AG08395 (cell line): ENCODE measurements at regions not wholly inside any gene's neighbourhood (a gene's known extent, or its start where the extent isn't known, plus 50 kb on each side); places are given as distances from the start of the nearest gene placed in this dataset.
"Not testable (repeated sequence)": the region's sequence is repeated elsewhere in the genome, so short reads cannot be mapped to it uniquely, and the experiment has no call there.

ENCODE experiments used
- DNase-seq: peaks from one replicate; pipeline ENCODE4 v3.0.0; 2012; ENCODE audit warnings: mixed read lengths, low spot score

DNA sequence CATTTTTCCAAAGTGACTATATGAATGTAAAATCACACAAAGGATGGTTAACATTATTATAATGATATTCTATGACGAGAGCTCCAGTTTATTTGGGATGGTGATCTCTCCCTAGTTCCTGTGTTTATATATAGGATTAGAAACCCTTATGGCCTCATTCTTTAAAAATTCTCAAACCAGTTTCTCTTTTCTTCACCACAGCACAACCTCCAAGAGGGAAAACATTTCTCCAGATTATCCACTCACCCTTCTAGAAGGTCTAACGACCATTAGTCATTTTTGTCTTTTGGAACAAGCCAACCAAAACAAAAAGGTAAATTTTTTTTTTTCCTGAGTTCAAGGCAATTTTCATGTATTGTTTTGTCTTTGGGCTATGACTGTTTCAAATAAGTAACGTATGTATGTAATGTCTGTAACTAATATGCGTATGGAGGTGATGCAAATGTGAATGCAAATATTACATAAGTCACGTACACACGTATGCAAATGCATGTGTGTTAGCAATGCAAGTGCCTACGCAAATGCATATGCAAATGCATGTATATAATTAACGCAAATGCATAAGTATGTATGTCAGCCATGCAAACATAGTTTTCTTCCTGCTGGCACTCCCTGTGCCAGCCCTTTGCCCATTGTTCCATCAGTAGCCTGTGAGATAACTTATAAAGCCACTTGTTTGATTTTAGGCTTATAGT is 72.5 kb upstream of the MORC3 start:
- DNase-seq, result no peak

DNA sequence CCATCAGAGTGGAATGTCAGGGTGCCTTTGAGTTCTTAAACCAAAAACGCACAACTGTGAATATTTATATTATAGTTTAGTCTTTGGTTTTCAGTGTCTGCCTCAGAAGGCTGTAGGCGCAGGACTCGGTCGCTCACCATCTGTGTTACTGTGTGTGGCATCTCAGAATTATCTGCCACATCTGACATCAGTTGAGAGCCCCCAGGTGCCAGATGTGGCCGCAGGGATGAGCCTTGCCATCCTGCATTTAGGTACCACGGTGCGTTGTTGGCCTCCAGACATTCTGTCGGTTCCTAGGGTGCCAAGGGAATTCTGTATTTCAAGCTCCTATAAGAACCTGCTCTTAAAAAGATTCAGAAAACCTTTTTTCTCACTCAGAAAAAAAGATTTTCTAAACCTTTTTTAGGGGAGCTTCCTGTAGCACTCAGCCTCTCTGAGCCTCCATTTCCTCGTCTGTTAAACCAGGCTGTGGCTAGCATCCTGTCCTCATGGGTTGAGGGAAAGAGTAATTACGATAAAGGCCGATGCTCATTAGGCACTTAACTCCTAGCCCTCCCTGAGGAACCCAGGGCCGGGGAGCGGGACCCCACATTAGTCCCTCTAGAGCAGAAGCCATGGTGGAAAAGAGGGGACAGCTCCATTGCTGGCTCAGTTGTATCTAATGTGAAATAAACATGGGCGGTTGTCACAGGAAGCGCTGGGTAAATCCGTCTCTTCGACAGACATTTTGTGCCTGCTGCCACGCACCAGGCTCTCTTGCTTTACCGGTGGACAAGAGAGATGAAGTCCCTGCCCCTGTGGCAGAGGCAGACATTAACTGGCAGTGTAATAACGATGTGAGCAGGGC is 70.2 kb upstream of the MORC3 start:
- no peak for DNase-seq

DNA sequence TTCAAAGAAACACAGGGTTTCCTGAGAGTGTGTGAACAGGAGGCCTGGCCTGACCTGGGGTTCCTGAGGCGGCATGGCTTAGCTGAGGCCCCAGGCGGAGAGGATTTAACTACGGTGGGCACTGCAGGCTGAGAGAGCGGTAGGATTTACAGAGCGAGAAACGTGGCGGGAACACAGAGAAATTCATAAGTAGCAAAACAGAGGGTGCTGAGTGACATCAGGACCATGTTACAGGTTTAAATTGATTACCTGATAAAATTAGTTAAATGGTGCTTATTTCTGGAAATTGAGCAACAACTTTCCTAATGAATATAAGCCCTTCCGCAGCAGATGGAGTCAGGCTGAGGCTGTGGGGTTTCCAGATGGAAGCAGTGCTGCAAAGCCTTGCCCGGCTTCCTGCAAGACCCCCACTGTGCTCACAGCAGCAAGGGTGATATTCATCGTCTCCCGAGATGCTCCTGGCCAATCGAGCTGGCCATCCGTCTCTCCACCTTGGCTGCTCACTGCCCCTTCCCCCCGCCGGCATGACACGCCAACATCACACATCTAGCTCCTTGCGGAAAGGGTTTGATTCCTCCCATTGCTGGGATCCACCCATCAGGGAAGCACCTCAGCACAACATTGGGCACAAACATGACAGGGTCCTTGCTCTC is 69.4 kb upstream of the MORC3 start:
- DNase-seq, result no peak

DNA sequence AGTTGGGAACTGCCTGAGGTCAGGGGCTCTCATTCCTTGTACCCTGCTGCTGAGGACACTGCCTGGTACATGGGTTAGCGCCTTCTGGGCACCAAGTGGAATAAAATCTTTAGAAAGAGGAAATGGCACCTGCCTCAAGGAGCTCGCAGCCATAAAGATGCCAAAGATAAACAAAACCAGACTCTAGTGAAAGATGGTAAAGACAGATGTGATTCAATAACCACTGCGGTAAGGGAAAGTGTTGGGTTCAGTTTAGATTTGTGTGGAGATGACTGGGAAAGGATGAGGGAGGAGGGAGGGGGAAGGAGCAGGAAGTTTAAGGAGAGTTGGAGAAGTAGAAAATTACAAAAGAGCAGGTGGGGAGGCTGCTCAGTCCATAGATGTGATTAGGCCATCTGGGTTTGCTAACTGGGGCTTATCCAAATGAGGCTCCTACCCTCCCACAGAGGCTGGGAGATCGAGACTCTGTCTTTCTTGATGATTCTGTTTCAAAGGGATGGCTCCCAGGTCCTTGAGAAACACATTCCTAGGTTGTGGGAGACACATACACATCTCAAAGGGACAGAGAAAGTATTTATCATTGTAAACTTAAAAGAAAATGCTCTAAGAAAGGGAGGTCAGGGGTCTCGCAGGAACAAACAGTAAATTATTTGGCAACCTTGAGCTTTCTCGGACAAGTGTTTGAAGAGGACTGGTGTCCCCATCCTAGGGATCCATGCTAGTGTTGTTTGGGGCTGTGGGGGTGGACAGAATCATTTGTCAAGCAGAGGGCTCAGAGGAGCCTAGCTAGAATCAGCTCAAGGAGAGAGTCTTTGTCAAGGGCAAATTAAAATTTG is 65.7 kb upstream of the MORC3 start:
- no peak for DNase-seq

DNA sequence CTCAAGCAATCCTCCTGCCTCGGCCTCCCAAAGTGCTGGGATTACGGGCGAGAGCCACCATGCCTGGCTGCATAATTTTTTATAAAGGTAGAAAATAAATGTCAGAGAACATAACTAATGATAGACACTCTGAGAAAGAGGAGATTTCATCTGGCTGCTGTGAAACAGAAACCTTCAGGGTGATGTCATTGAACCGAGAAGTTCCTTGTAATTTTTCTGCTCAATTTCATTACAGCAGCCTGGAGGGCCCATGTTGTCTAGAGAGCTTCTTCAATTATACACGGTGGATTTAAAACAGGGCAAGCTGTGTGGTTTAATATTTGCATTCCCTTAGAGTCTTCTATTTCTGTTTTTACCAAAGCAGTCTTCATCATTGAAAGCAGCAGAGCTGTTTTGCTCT is 64.3 kb upstream of the MORC3 start:
- no peak for DNase-seq

DNA sequence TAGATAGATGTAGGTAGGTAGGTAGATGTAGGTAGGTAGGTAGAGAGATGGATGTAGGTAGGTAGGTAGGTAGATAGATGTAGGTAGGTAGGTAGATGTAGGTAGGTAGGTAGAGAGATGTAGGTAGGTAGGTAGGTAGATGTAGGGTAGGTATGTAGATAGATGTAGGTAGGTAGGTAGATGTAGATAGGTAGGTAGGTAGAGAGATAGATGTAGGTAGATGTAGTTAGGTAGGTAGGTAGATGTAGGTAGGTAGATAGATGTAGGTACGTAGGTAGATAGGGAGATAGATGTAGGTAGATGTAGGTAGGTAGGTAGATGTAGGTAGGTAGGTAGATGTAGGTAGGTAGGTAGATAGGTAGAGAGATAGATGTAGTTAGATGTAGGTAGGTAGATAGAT is 62.3 kb upstream of the MORC3 start:
- DNase-seq, result no peak

DNA sequence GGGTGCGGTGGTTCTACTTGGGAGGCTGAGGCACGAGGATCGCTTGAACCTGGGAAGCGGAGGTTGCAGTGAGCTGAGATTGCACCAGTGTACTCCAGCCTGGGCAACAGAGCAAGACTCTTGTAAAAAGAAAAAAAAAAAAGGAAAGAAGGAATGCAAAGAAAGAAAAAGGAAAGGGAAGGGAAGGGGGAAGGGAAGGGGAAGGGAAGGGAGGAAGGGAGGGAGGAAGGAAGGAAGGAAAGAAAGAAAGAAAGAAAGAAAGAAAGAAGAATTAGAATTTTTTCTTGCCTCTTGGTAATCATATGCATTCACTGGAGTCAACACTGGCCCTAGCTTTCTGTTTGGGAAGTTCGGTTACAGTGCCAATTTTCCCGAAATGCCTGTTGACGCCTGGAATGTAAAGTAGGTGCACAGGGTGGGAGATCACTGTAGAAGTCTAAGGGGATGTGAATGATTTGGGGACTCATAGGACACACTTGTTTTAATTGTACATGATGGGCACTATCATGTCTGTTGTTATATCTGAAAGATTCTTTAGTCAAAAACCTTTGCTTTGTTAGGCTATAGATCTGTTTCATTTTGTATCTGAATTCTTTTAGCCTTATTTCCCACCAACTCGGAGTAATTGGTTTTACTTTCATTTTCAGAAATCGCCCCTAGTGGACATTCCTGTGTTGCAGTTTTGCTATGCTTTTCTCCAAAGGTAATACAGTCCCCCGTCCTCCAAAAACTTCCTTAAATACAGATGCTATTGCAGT is 59.8 kb upstream of the MORC3 start:
- DNase-seq, result peak; percentile 82

DNA sequence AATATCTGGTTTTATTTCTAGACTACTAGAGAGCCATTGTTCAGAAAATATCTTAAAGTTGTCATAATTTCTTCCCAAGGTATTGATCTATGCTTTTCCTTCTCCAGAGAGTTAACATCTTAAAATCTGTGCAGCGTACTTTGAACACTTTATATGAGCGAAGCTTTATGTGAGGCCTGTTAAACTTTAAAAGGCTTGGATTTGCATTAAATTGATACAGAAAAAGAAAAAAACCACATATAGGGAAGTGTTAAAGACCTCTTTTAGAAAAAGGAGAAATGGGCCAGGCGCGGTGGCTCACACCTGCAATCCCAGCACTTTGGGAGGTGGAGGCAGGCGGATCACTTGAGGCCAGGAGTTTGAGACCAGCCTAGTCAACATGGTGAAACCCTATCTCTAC is 59.2 kb upstream of the MORC3 start:
- DNase-seq, result no peak

DNA sequence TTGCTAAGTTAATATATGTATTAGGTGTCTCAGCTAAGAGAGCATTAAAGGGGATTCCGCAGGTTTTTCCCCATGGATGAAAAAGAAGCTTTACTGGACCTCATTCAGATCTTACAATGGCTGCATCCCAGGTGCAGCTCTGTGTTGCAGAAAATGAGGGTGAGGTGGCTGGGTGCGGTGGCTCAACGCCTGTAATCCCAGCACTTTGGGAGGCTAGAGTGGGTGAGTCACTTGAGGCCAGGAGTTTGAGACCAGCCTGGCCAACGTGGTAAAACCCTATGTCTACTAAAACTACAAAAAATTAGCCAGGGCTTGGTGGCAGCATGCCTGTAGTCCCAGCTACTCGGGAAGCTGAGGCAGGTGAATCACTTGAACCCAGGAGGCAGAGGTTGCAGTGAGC is 58.5 kb upstream of the MORC3 start:
- DNase-seq, result no peak

DNA sequence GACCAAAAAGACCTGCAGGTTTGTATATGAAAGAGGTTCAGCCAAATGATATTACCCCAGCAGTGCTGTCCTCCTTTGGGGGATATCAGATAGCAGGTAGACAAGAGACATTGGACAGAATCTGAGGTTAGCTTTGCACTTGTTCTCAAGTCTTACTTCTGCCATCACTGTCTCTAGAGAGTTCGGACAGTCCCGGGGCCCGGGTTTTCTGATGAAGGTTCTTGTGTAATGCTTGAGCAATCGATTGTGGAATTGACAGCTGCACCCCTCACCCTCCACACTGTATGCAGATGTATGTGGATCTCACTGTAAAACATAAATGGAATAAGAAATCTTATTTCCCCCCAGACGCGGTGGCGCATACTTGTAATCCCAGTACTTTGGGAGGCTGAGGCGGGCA is 56.2 kb upstream of the MORC3 start:
- no peak for DNase-seq

DNA sequence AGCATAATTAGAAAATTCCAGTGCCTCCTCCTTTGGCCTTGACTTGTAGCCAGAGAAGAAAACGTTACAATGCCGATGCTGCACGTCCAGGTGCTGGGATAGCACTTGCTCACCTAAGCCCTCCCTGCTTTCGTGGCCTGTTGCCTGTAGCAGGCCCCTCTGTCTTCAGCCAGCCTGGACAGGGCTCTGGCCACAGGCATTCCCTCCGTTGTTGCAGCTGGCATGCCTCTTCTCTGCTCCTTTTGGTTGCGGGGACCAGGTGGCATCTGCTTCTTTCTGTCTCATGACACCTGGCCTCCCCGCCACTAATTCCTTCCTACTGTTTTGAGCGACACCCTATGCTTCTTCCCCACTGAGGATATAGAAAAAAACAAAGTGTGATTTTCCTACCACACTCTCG is 54.6 kb upstream of the MORC3 start:
- no peak for DNase-seq

DNA sequence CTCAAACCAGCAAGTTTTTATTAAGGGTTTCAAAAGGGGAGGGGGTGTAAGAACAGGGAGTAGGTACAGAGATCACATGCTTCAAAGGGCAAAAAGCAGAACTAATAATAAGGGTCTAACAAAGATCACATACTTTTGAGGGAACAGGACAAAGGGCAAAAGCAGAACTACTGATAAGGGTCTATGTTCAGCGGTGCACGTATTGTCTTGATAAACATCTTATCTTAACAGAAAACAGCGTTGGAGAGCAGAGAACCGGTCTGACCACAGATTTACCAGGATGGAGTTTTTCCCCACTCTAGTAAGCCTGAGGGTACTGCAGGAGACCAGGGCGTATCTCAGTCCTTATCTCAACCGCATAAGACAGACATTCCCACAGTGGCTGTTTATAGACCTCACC is 52.2 kb upstream of the MORC3 start:
- not testable (repeated sequence) for DNase-seq

DNA sequence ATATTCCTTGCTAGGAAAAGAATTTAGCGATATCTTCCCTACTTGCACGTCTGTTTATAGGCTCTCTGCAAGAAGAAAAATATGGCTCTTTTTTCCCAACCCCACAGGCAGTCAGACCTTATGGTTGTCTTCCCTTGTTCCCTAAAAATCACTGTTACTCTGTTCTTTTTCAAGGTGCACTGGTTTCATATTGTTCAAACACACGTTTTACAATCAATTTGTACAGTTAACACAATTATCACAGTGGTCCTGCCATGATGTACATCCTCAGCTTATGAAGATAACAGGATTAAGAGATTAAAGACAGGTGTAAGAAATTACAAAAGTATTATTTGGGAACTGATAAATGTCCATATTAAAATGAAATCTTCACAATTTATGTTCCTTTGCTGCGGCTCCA is 51.7 kb upstream of the MORC3 start:
- DNase-seq, result not testable (repeated sequence)
